T-helper 2 cell treated with Interferon-gamma antibody and Interleukin-4, amounts not matched to agents 5 μg/mL and 100 μg/mL, for 36 hours (primary cell): ENCODE measurements at regions not wholly inside any gene's neighbourhood (a gene's known extent, or its start where the extent isn't known, plus 50 kb on each side); places are given as distances from the start of the nearest gene placed in this dataset.
"Not testable (repeated sequence)": the region's sequence is repeated elsewhere in the genome, so short reads cannot be mapped to it uniquely, and the experiment has no call there.

Experiments
- DNase-seq: peaks from one replicate; pipeline ENCODE4 v3.0.0; 2021; ENCODE audit warnings: low spot score
- H3K27ac Mint-ChIP-seq: one replicate; pipeline ENCODE4 v1.8.0; 2021; ENCODE audit warnings: mild to moderate bottlenecking, mixed read lengths
- H3K27me3 Mint-ChIP-seq: one replicate; pipeline ENCODE4 v1.8.0; 2021; ENCODE audit warnings: low read depth, mixed read lengths
- H3K36me3 Mint-ChIP-seq: one replicate; pipeline ENCODE4 v1.8.0; 2021; ENCODE audit warnings: low read depth, mixed read lengths
- H3K4me1 Mint-ChIP-seq: one replicate; pipeline ENCODE4 v1.8.0; 2021; ENCODE audit warnings: low read depth, mixed read lengths
- H3K4me3 Mint-ChIP-seq: one replicate; pipeline ENCODE4 v1.8.0; 2022; ENCODE audit warnings: mild to moderate bottlenecking, moderate library complexity, mixed read lengths
- H3K9me3 Mint-ChIP-seq: one replicate; pipeline ENCODE4 v1.8.0; 2021; ENCODE audit warnings: mixed read lengths

DNA sequence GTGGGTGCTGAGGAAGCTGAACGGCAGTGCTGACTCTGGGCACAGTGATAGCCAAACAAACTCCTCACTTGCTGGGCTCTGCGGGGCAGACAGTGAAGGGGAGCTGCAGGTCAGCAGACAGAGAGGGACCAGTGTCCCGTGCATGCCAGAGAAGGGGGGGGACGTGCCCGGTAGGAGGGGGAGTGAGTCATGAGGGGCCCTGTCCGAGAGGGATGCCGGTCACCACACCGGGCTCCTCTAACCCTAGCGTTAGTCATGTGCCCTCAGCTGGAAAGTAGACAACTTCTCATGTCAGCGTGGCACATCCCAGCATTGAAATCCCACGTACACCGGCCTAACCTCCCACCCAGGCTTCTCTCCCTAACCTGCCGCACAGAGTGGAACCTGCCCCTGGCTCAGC, 117.1 kb upstream of the DPP6 start:
- Mint-ChIP-seq H3K9me3 (peaks cover 30% of the 10 kb centered on the region), H3K27ac (no peak overlapping the region), H3K27me3 (no peaks in the 10 kb centered on the region), H3K4me3 (no peak overlapping the region), H3K4me1 (no peaks in the 10 kb centered on the region), H3K36me3 (no peaks in the 10 kb centered on the region)
- no peak for DNase-seq

DNA sequence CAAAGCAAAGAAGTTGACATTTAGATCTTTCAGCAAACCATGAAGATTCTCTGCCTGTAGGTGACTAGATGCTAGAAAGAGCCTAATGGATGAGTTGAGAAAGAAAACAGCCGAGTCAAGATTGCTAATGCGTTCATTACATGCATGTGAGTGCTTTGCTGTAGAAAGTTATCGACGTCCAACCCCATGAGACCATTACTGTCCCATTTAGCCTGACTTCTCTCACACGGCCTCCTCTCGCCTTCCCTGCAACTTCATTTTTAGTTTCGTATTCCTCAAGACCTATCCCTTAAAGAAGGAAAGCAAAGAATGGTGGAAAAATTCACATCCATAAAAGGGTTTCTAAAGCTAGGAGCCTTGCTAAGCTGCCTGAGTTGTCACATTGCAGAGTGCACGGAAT, 113.7 kb upstream of the DPP6 start:
- H3K27me3 Mint-ChIP-seq, result no peaks in the 10 kb centered on the region
- DNase-seq, result no peak
- H3K36me3 Mint-ChIP-seq, result no peaks in the 10 kb centered on the region
- no peaks in the 10 kb centered on the region for H3K4me1 Mint-ChIP-seq
- H3K27ac Mint-ChIP-seq, result no peak overlapping the region
- H3K4me3 Mint-ChIP-seq, result no peak overlapping the region
- H3K9me3 Mint-ChIP-seq, result peaks cover 20% of the 10 kb centered on the region

DNA sequence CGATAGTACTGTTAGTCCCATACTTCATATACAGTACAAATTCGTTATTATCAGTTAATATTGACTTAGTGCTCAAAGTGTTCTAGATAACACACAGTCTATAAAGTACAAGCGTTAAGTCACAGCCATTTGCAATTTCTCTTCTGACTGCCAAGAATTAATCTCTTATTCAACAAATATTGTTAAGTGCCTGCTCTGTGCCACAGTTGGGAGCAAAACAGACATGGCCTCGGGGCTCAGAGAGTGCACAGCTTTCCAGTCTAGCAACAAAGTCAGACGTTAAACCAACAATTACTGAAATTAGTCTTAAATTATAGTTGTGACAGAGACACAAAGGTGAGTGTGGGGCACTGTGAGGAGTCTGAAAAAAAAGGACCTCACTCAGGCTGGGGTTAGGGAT, 113.0 kb upstream of the DPP6 start:
- Mint-ChIP-seq H3K27ac (no peak overlapping the region), H3K36me3 (no peaks in the 10 kb centered on the region), H3K4me3 (no peak overlapping the region), H3K9me3 (peaks cover 20% of the 10 kb centered on the region), H3K4me1 (no peaks in the 10 kb centered on the region), H3K27me3 (no peaks in the 10 kb centered on the region)
- no peak for DNase-seq

DNA sequence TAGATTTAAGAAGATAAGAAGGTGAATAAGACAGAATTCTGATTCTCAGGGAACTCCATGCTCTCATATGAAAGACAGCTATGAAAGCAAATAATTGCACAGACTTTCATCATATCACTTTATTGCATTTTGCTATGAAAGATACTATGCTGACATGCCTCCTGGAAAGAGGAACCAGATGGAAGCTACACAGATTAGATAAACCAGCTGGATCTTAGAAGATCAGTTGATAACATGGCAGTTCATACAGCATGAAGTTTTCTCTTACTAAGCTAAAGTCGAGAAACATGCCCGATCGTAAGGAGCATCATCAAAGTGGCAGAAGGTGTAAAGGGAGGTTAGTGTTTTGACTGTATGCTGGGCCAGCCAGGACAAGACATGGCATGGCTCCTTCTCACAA, 112.5 kb upstream of the DPP6 start:
- H3K4me3 Mint-ChIP-seq, result no peak overlapping the region
- H3K9me3 Mint-ChIP-seq, result peaks cover 20% of the 10 kb centered on the region
- no peaks in the 10 kb centered on the region for H3K36me3 Mint-ChIP-seq
- DNase-seq, result no peak
- H3K27ac Mint-ChIP-seq, result no peak overlapping the region
- no peaks in the 10 kb centered on the region for H3K27me3 Mint-ChIP-seq
- no peaks in the 10 kb centered on the region for H3K4me1 Mint-ChIP-seq

DNA sequence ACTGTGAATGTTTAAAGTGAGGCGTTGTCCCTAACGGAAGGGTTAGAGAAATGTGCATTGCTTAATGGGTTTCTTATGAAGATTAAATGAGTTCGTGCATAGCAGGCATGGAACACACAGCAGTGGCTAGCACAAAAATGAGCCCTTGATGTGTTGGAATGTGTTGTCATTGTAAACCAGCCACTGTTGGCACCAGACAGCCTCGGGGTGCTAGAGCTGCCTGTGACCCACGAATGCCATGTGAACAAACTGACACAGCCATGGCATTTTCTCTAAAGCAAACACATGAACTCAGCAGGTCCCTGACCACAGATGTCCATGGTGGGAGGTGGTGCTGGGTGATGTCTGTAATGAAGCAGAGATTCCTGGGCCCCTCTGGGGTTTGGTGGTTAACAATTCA, 111.1 kb upstream of the DPP6 start:
- no peaks in the 10 kb centered on the region for H3K4me1 Mint-ChIP-seq
- no peaks in the 10 kb centered on the region for H3K36me3 Mint-ChIP-seq
- H3K27ac Mint-ChIP-seq, result no peak overlapping the region
- peaks cover 14% of the 10 kb centered on the region for H3K9me3 Mint-ChIP-seq
- no peaks in the 10 kb centered on the region for H3K27me3 Mint-ChIP-seq
- H3K4me3 Mint-ChIP-seq, result no peak overlapping the region
- no peak for DNase-seq

DNA sequence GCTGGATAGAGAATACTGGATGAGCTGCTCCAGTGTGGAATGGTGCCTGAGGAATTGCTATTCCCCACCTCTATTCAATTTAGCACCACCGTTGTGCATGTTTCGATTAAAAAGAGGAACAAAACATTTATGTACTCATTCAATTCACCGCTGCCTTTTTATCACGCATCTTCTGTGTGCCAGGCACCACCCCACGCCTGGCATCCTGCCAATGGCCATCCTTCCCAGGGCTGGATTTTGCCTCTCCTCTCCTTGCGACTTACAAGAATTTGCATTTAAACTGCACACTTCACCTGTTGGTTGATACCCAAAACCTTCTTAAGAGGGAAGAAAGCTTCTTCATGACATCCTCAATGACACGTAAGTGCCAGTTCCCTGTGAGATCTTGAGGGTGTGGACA, 110.2 kb upstream of the DPP6 start:
- Mint-ChIP-seq H3K4me3 (no peak overlapping the region), H3K4me1 (no peaks in the 10 kb centered on the region), H3K9me3 (peaks cover 20% of the 10 kb centered on the region), H3K27me3 (no peaks in the 10 kb centered on the region), H3K36me3 (no peaks in the 10 kb centered on the region), H3K27ac (no peak overlapping the region)
- no peak for DNase-seq

DNA sequence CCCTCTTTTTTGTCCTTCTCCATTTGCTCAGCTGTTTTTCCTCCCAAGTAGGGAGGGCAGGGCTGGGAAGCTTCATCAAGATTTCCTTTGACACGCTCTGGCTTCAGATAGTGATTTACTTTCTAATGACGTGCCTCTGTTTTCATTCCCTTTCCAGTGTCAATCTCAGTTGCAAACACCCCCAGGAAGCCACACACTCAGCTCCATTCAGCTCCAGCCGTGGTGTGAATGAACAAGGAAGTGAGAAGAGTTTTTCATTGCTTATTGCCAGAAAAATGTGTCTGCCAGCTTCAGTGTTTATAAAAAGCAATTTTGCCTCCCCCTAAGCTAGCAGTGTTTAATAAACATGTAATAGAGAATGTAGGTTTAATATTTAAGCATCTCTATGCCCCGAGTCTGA, 108.7 kb upstream of the DPP6 start:
- H3K36me3 Mint-ChIP-seq, result no peaks in the 10 kb centered on the region
- H3K4me1 Mint-ChIP-seq, result no peaks in the 10 kb centered on the region
- DNase-seq, result no peak
- H3K27ac Mint-ChIP-seq, result no peak overlapping the region
- H3K4me3 Mint-ChIP-seq, result no peak overlapping the region
- H3K9me3 Mint-ChIP-seq, result peaks cover 17% of the 10 kb centered on the region
- no peaks in the 10 kb centered on the region for H3K27me3 Mint-ChIP-seq

DNA sequence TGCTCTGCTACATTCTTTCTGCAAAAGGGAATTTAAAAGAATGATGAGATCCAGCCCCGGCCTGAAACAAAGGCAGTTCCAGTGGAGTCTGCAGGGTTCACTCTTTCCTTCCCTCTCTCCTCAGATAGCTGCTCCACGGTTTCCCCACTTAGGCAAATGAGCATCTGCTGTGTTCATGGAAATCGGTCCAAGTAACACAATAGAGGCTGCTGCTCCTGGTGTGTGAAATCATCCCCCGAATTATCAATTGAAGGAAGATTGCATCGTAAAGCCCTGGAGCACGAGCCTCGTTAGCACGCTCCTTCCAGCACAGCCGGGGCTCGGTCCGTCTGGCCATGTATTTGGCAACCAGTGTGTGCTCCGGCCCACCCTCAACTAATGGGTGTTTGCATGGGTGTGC, 108.3 kb upstream of the DPP6 start:
- Mint-ChIP-seq H3K27me3 (no peaks in the 10 kb centered on the region), H3K4me3 (no peak overlapping the region), H3K27ac (no peak overlapping the region), H3K36me3 (no peaks in the 10 kb centered on the region), H3K4me1 (no peaks in the 10 kb centered on the region), H3K9me3 (peaks cover 17% of the 10 kb centered on the region)
- DNase-seq, result no peak

DNA sequence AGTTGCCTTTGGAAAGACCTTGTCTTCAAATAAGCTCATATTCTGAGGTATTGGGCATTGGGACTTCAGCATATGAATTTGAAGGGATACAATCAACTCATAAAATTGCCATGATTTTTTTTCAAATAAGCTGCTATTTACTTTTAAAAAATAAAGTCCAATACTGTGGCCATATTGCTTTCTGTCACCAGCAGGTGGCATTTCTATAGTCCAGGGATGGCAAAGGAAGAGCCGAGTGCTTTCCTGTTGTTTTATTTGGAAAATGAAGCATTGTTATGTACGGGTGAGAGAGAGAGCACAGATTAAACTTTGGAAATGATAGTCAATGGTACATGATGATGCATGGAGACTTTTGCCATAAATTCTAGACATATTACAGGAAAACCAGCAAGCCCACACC, 104.1 kb upstream of the DPP6 start:
- no peak for DNase-seq
- Mint-ChIP-seq H3K36me3 (no peaks in the 10 kb centered on the region), H3K27ac (no peak overlapping the region), H3K4me3 (no peak overlapping the region), H3K9me3 (peaks cover 32% of the 10 kb centered on the region), H3K27me3 (no peaks in the 10 kb centered on the region), H3K4me1 (no peaks in the 10 kb centered on the region)

DNA sequence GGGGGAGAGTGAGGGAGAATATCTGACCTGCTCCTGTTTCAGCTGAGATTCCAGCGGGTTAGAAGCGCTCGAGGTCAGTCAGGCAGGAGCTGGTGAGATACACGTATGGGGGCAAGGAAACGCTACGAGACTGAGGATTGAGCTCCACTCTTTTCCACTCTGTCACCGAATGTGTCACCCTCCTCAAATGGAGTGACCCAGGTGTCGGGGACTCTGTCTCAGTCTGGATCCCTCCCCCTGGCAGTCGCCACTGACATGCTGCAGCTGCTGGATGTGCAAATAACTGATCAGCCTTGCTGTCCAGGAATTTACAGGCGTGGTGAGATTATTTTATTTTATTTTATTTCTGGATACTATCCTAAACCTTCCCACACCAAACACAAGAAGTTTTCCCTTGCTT, 100.9 kb upstream of the DPP6 start:
- Mint-ChIP-seq H3K4me3 (no peak overlapping the region), H3K36me3 (no peaks in the 10 kb centered on the region), H3K4me1 (no peaks in the 10 kb centered on the region), H3K27me3 (no peaks in the 10 kb centered on the region), H3K9me3 (peaks cover 29% of the 10 kb centered on the region), H3K27ac (no peak overlapping the region)
- no peak for DNase-seq

DNA sequence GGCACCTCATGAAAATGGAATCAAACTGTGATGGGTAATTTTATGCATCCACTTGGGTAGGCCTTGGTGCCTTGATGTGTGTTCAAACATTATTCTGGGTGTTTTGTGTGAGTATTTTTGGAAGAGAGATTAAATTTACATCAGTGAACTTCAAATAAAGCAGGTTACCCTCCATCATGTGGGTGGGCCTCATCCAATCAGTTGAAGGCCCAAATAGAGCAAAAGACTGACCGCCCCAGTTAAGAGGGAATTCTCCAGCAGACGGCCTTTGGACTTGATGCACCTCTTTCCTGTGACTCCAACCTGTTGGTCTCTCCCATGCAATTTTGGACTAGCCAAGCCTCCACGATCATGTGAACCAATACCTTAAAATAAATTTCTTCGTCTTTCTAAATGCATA, 97.7 kb upstream of the DPP6 start:
- no peak for DNase-seq
- Mint-ChIP-seq H3K27me3 (no peaks in the 10 kb centered on the region), H3K9me3 (peaks cover 20% of the 10 kb centered on the region), H3K4me1 (no peaks in the 10 kb centered on the region), H3K36me3 (no peaks in the 10 kb centered on the region), H3K27ac (no peak overlapping the region), H3K4me3 (no peak overlapping the region)

DNA sequence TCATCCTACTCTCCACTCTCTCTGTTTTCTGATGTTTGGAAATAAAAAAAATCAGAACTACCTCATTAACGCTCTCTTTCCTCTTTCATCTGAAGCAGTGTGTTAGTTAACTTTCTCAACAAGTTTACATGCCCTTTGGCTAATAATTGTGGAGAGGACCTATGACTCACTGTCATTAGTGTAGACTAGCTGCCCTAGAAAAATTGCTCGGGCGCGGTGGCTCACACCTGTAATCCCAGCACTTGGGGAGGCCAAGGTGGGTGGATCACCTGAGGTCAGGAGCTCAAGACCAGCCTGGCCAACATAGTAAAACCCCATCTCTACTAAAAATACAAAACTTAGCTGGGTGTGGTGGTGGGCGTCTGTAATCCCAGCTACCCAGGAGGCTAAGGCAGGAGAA, 94.5 kb upstream of the DPP6 start:
- not testable (repeated sequence) for H3K27ac Mint-ChIP-seq, H3K36me3 Mint-ChIP-seq, DNase-seq, H3K4me3 Mint-ChIP-seq, H3K9me3 Mint-ChIP-seq, H3K4me1 Mint-ChIP-seq, H3K27me3 Mint-ChIP-seq

DNA sequence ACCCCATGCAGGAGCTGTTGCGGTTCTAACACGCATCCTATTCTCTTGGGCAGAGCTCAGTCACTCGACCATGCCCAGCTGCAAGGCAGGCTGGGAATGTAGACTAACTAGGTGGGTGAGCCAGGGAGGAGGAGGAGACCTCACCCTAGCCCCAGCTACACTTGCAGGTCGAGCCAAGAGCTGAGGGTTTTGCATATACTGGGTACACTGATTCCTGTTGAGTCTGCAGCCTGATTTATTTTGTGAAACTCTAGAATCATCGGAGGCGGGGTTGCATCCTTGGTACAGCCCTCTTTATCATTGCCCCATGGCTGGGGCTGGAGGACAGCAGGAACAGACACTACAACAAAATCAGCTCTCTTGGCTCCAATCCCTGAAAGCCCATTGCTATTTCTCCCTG, 93.8 kb upstream of the DPP6 start:
- H3K27ac Mint-ChIP-seq, DNase-seq, H3K4me1 Mint-ChIP-seq, H3K9me3 Mint-ChIP-seq, H3K4me3 Mint-ChIP-seq, H3K36me3 Mint-ChIP-seq, H3K27me3 Mint-ChIP-seq: not testable (repeated sequence)

DNA sequence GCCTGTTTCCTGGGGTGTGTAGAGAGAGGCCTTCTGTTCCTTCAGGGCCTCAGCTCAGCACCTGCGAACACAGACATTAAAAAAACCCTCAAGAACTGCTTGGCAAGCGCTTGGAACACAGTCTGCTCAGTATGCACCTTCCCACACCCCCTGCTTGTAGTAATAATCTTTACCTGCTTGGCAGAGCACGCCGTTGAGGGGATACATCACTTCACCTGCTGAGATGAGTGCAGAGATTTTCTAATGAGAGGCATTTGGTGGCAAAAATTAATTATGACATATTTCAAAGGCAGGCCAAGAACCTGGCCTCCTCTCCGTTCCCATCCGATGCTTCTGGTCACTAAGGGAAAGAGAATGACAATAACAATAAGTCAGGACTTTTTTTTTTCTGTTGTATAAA, 93.4 kb upstream of the DPP6 start:
- not testable (repeated sequence) for H3K27me3 Mint-ChIP-seq

DNA sequence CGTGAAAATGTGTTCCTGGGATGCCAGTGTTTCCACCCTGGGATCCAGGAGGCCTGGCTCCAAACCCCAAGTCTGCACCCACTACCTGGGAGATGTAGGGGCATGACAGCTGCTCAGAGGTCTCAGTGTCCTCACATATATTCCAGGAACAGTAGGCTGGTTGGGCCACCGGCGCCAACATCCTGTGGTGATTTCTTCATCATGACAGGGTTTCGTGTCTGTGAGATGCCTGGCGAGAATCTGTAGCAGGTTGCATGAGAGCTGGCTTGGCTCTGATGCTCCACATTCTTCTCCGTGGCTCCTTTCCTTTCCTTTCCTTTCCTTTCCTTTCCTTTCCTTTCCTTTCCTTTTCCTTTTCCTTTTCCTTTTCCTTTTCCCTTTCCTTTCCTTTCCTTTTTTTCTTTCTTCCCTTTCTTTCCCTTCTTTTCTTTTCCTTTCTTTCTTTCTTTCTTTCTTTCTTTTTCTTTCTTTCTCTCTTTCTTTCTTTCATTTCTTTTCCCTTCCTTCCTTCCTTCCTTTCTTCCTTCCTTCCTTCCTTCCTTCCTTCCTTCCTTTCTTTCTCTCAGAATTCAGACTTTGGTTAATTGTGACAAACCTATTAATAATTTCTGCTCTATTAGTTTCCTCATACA, 87.6 kb upstream of the DPP6 start:
- not testable (repeated sequence) for H3K9me3 Mint-ChIP-seq, DNase-seq, H3K4me1 Mint-ChIP-seq, H3K27ac Mint-ChIP-seq, H3K27me3 Mint-ChIP-seq, H3K36me3 Mint-ChIP-seq, H3K4me3 Mint-ChIP-seq

More for the DNA sequence above, 93.4 kb upstream of the DPP6 start:
- not testable (repeated sequence) for H3K4me3 Mint-ChIP-seq, H3K4me1 Mint-ChIP-seq, H3K27ac Mint-ChIP-seq, H3K9me3 Mint-ChIP-seq, H3K36me3 Mint-ChIP-seq, DNase-seq
